ENCODE measurements at regions not wholly inside any gene's neighbourhood (a gene's known extent, or its start where the extent isn't known, plus 50 kb on each side); places are given as distances from the start of the nearest gene placed in this dataset.

DNA sequence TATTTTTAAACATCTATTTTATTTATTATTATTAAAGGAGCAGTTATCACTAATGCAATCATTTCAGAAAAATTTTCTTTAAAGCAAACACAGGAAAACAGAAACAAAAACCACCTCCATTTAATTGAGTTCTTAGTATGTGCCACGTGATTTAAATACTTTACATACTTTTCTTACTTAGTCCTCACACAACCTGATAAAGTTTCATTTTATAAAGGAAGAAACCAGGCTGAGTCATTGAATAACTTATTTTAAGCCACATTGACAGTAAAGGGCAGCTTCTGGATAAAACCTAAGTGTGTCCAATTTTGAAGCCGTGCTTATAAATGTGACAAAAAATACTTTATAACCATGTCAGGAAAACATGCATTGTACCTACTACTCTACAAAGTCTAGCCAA is 57.1 kb upstream of the PCED1B start:
- Histone ChIP-seq H3K23ac (ENCODE audit: insufficient read length, low read depth, low read length) (no peak overlapping the region), H3K4me2 (ENCODE audit: insufficient read depth, insufficient read length, low read length) (no peak overlapping the region), H3K4ac (ENCODE audit: low read depth, low read length) (no peak overlapping the region), H4K20me1 (ENCODE audit: control insufficient read depth, insufficient read depth, insufficient read length) (no peaks in the 10 kb centered on the region), H3K9me3 (ENCODE audit: control insufficient read depth, low read depth, low read length) (no peaks in the 10 kb centered on the region), H3K79me1 (ENCODE audit: insufficient read depth, low read depth, low read length, poor library complexity, severe bottlenecking) (no peaks in the 10 kb centered on the region), H4K91ac (ENCODE audit: insufficient read length, low read depth, low read length) (no peak overlapping the region), H3K9ac (ENCODE audit: extremely low read depth, insufficient read length, low read length) (no peak overlapping the region), H3T11ph (ENCODE audit: low read length) (no peak overlapping the region), H3K27me3 (ENCODE audit: insufficient read depth, low read length) (no peaks in the 10 kb centered on the region), H3K27ac (ENCODE audit: insufficient read length, low read depth, low read length) (no peak overlapping the region), H2AK5ac (ENCODE audit: insufficient read length, low read length) (no peak overlapping the region), H2BK120ac (ENCODE audit: low read depth, low read length, poor library complexity, severe bottlenecking) (no peak overlapping the region), H3K56ac (ENCODE audit: insufficient read length, low read depth, low read length) (no peak overlapping the region), H4K5ac (ENCODE audit: insufficient read length, low read depth, low read length) (no peak overlapping the region), H3K4me1 (ENCODE audit: insufficient read depth, low read length) (no peaks in the 10 kb centered on the region), H2BK20ac (ENCODE audit: low read depth, low read length, poor library complexity, severe bottlenecking) (no peak overlapping the region), H3K79me2 (ENCODE audit: insufficient read depth, low read length) (no peaks in the 10 kb centered on the region), H3K23me2 (ENCODE audit: insufficient read length, low read depth, low read length, poor library complexity, severe bottlenecking) (no peaks in the 10 kb centered on the region), H3K18ac (ENCODE audit: insufficient read length, low read depth, low read length) (no peak overlapping the region), H2BK15ac (ENCODE audit: low read depth, low read length) (no peak overlapping the region), H2BK12ac (ENCODE audit: insufficient read length, low read depth, low read length) (no peak overlapping the region), H2BK5ac (ENCODE audit: insufficient read length, low read length) (no peak overlapping the region), H3K14ac (ENCODE audit: insufficient read depth, low read length) (no peak overlapping the region), H2AFZ (ENCODE audit: low read length) (no peak overlapping the region), H4K8ac (replicated peaks; ENCODE audit: insufficient read length, low read depth, low read length) (no peak overlapping the region)
- DNase-seq: no peak
- no peaks in the 10 kb centered on the region for H3K4me1 Mint-ChIP-seq
- no CpG with 5 or more reads among the region's 2 CpGs for WGBS (ENCODE audit: extremely low coverage, insufficient read length, low lambda C conversion rate)
- H3K9me3 Mint-ChIP-seq: no peaks in the 10 kb centered on the region
- H3K27me3 Mint-ChIP-seq (ENCODE audit: low read depth): no peaks in the 10 kb centered on the region; the same call in none of the 2 replicates
- H3K36me3 Mint-ChIP-seq (ENCODE audit: insufficient read depth in 1 of 3, low read depth in 3 of 3): no peaks in the 10 kb centered on the region
- TF ChIP-seq, protein P1, sequence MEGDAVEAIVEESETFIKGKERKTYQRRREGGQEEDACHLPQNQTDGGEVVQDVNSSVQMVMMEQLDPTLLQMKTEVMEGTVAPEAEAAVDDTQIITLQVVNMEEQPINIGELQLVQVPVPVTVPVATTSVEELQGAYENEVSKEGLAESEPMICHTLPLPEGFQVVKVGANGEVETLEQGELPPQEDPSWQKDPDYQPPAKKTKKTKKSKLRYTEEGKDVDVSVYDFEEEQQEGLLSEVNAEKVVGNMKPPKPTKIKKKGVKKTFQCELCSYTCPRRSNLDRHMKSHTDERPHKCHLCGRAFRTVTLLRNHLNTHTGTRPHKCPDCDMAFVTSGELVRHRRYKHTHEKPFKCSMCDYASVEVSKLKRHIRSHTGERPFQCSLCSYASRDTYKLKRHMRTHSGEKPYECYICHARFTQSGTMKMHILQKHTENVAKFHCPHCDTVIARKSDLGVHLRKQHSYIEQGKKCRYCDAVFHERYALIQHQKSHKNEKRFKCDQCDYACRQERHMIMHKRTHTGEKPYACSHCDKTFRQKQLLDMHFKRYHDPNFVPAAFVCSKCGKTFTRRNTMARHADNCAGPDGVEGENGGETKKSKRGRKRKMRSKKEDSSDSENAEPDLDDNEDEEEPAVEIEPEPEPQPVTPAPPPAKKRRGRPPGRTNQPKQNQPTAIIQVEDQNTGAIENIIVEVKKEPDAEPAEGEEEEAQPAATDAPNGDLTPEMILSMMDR (conservative IDR thresholded peaks at IDR 0.05): no peak
- H3K4me3 Mint-ChIP-seq: no peak overlapping the region
- no peak overlapping the region for H3K27ac Mint-ChIP-seq

Measured in H9 (cell line).